Endothelial cell of umbilical vein (primary cell): ENCODE measurements at regions not wholly inside any gene's neighbourhood (a gene's known extent, or its start where the extent isn't known, plus 50 kb on each side); places are given as distances from the start of the nearest gene placed in this dataset.

Experiments used
- BruUV-seq: library from RNA; stranded (reverse); fragments of 400-500 nt; replicated peaks from 2 replicates; lab custom pipeline; 2021; lab: Mats Ljungman, UMichigan
- CTCF ChIA-PET: fragments of 300-600, 350-600 bp; sonication (Branson Sonifier 250); formaldehyde crosslinking; loops from one replicate; lab custom pipeline; 2021; ENCODE audit warnings: antibody characterized with exemption, inconsistent platforms; lab: Charles Lee
- POLR2A ChIA-PET: fragments of 300-600, 350-600 bp; sonication (Branson Sonifier 250); formaldehyde crosslinking; loops from one replicate; lab custom pipeline; 2021; ENCODE audit warnings: antibody characterized with exemption, inconsistent platforms; lab: Charles Lee
- DNase-seq: peaks from one replicate; pipeline ENCODE4 v3.0.0-alpha.2; 2011; ENCODE audit warnings: low read depth, low spot score
- FAIRE-seq: peaks from 2 replicates; lab custom pipeline; 2011; peaks lifted over from hg19 to GRCh38; lab: Jason Lieb, UNC
- H2AFZ ChIP-seq: 2 replicates; pipeline ENCODE4 v1.6.0; 2012; ENCODE audit warnings: low read depth, low read length, control low read depth, inconsistent platforms
- H3K27ac ChIP-seq: 2 replicates; pipeline ENCODE4 v1.5.1; 2011; ENCODE audit warnings: low read depth, mild to moderate bottlenecking, control low read depth, low read length, moderate library complexity; ENCODE audit not compliant: insufficient read depth
- H3K27me3 ChIP-seq, 2 experiments: 2 replicates each; pipeline versions ENCODE4 v1.6.0 to v1.6.1; 2011; ENCODE audit warnings: low read length in 2 of 2, mixed read lengths in 1 of 2; ENCODE audit not compliant: control insufficient read depth in 2 of 2, insufficient read depth in 2 of 2
- H3K36me3 ChIP-seq, 2 experiments: 2 replicates in 1 of 2; 3 replicates in 1 of 2; pipeline ENCODE4 v1.5.1; 2011; ENCODE audit warnings: low read length in 2 of 2, mild to moderate bottlenecking in 1 of 2, moderate library complexity in 1 of 2; ENCODE audit not compliant: control insufficient read depth in 2 of 2, insufficient read depth in 2 of 2; ENCODE audit errors: extremely low read depth in 1 of 2
- H3K4me1 ChIP-seq: 3 replicates; pipeline ENCODE4 v1.5.1; 2011; ENCODE audit warnings: mild to moderate bottlenecking, low read length; ENCODE audit not compliant: control insufficient read depth, insufficient read depth; ENCODE audit errors: extremely low read depth
- H3K4me2 ChIP-seq: 2 replicates; pipeline ENCODE4 v1.6.1; 2011; ENCODE audit warnings: low read length, control low read depth, mixed read lengths; ENCODE audit not compliant: insufficient read depth
- H3K4me3 ChIP-seq, 3 experiments: fragments of 200-600 bp in 1 of 3; sonication (generic), shearing (Covaris generic) in 1 of 3; replicated peaks in 1 of 3; 2 replicates each; pipeline ENCODE4 v1.5.1; 2011 to 2016; ENCODE audit warnings: control low read depth in 3 of 3, low read length in 3 of 3, mild to moderate bottlenecking in 2 of 3, inconsistent platforms in 1 of 3, low read depth in 1 of 3, moderate library complexity in 1 of 3; ENCODE audit not compliant: insufficient read depth in 1 of 3
- H3K79me2 ChIP-seq: 2 replicates; pipeline ENCODE4 v1.6.0; 2012; ENCODE audit warnings: low read length, inconsistent platforms; ENCODE audit not compliant: control insufficient read depth, insufficient read depth
- H3K9ac ChIP-seq: replicated peaks from 2 replicates; pipeline ENCODE3; 2011; ENCODE audit warnings: low read length, control low read depth; ENCODE audit not compliant: insufficient read depth; ENCODE audit errors: extremely low read depth
- H3K9me1 ChIP-seq: replicated peaks from 3 replicates; pipeline ENCODE4 v1.6.0; 2011; ENCODE audit warnings: mild to moderate bottlenecking, low read length; ENCODE audit not compliant: control insufficient read depth, insufficient read depth; ENCODE audit errors: extremely low read depth
- H3K9me3 ChIP-seq: replicated peaks from 2 replicates; pipeline ENCODE4 v1.5.1; 2012; ENCODE audit warnings: low read length, inconsistent platforms; ENCODE audit not compliant: control insufficient read depth, insufficient read depth
- H4K20me1 ChIP-seq: replicated peaks from 2 replicates; pipeline ENCODE3; 2011; ENCODE audit warnings: mild to moderate bottlenecking, low read length; ENCODE audit not compliant: control insufficient read depth, insufficient read depth; ENCODE audit errors: extremely low read depth
- EZH2 ChIP-seq: IDR thresholded peaks from 2 replicates; pipeline ENCODE4 v1.6.1; 2012; ENCODE audit warnings: borderline replicate concordance, low read depth, mild to moderate bottlenecking, moderate library complexity, low read length, inconsistent platforms; ENCODE audit not compliant: severe bottlenecking
- FOS ChIP-seq: IDR thresholded peaks from 2 replicates; pipeline ENCODE4 v1.6.1; 2011; ENCODE audit warnings: mild to moderate bottlenecking, low read length, moderate library complexity, borderline replicate concordance; ENCODE audit not compliant: insufficient read depth
- MYC ChIP-seq: IDR thresholded peaks from one replicate; pipeline ENCODE4 v1.6.1; 2011; ENCODE audit warnings: mild to moderate bottlenecking, low read depth, low read length
- POLR2A ChIP-seq: IDR thresholded peaks from 2 replicates; pipeline ENCODE4 v1.6.1; 2012; ENCODE audit warnings: low read depth, mild to moderate bottlenecking, control low read depth, low read length
- dilution Hi-C: fragments of 300-500 bp; cut with MboI; formaldehyde crosslinking; loops from one replicate; pipeline ENCODE4 v1.15.0; 2019; ENCODE audit warnings: low sequenced_read_pairs; ENCODE audit not compliant: extremely low pct_ligation_motif_present
- intact Hi-C: fragments of 100-400 bp; cut with micrococcal nuclease; formaldehyde crosslinking; loops from one replicate; pipeline ENCODE4 v1.10.0; 2022
- TF ChIP-seq, protein P1 (sequence below): IDR thresholded peaks from 2 replicates; pipeline ENCODE4 v1.6.1; 2011; ENCODE audit not compliant: insufficient read depth, insufficient read length
- TF ChIP-seq, protein P2 (sequence below), 2 donors: IDR thresholded peaks; 1 replicate in 1 of 2; 2 replicates in 1 of 2; pipeline ENCODE4 v1.5.1; 2011; ENCODE audit warnings: low read length in 2 of 2, mild to moderate bottlenecking in 2 of 2, moderate library complexity in 2 of 2, control low read depth in 1 of 2, inconsistent platforms in 1 of 2, low read depth in 1 of 2; ENCODE audit not compliant: insufficient read depth in 1 of 2; ENCODE audit errors: extremely low read depth in 1 of 2

- BruUV-seq: no TSS peak
- Histone ChIP-seq H3K36me3 (no peaks in the 10 kb centered on the region), H3K4me2 (peak overlapping the region; percentile 96), H3K9me1 (no peaks in the 10 kb centered on the region), H3K27ac (peak overlapping the region; percentile 81), H3K9ac (peak overlapping the region; percentile 98), H3K79me2 (peaks cover 77% of the 10 kb centered on the region), H3K4me3 (peak overlapping the region; percentile 78 to 97 (median 92)), H3K9me3 (no peaks in the 10 kb centered on the region), H3K27me3 (no peaks in the 10 kb centered on the region), H3K4me1 (peaks cover 33% of the 10 kb centered on the region), H4K20me1 (no peaks in the 10 kb centered on the region), H2AFZ (no peak overlapping the region)
- intact Hi-C loops: loop anchor here (1.0 to 5.0 kb wide), 7 partner anchors 9 to 429 kb away; no protein-coding TSS in a partner anchor
- POLR2A ChIA-PET: no interaction called here
- dilution Hi-C loops: loop anchor here (10.0 to 25.0 kb wide), 2 partner anchors 127 to 229 kb away; no protein-coding TSS in a partner anchor
- FAIRE-seq: no peak
- TF ChIP-seq, protein P1, sequence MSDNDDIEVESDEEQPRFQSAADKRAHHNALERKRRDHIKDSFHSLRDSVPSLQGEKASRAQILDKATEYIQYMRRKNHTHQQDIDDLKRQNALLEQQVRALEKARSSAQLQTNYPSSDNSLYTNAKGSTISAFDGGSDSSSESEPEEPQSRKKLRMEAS: no peak
- TF ChIP-seq, protein P2, sequence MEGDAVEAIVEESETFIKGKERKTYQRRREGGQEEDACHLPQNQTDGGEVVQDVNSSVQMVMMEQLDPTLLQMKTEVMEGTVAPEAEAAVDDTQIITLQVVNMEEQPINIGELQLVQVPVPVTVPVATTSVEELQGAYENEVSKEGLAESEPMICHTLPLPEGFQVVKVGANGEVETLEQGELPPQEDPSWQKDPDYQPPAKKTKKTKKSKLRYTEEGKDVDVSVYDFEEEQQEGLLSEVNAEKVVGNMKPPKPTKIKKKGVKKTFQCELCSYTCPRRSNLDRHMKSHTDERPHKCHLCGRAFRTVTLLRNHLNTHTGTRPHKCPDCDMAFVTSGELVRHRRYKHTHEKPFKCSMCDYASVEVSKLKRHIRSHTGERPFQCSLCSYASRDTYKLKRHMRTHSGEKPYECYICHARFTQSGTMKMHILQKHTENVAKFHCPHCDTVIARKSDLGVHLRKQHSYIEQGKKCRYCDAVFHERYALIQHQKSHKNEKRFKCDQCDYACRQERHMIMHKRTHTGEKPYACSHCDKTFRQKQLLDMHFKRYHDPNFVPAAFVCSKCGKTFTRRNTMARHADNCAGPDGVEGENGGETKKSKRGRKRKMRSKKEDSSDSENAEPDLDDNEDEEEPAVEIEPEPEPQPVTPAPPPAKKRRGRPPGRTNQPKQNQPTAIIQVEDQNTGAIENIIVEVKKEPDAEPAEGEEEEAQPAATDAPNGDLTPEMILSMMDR (IDR thresholded peaks at IDR 0.05; ENCODE audit: extremely low read depth in 1 of 2, insufficient read depth in 1 of 2, low read depth in 1 of 2, low read length in 2 of 2): no peak
- TF ChIP-seq FOS: no peak
- TF ChIP-seq MYC: no peak
- TF ChIP-seq POLR2A: no peak
- TF ChIP-seq EZH2: no peak
- CTCF ChIA-PET: interaction anchor here (1.1 to 3.5 kb wide), 13 partner anchors 8 to 323 kb away, joined by 3 to 23 read pairs (median 7); no protein-coding TSS in a partner anchor
- peak; percentile 59 for DNase-seq
Measured at GRCh38 chr9:21558079-21558478, 76.0 kb upstream of the IFNE start.
